ENCODE measurements at regions not wholly inside any gene's neighbourhood (a gene's known extent, or its start where the extent isn't known, plus 50 kb on each side); places are given as distances from the start of the nearest gene placed in this dataset.

- H3K4me1 ChIP-seq (ENCODE audit: insufficient read depth, low read length): no peaks in the 10 kb centered on the region
- no peak overlapping the region for H3K4me3 ChIP-seq (ENCODE audit: low read length)
- WGBS: 85% methylated on average over 1 of the region's 1 CpG
- no peaks in the 10 kb centered on the region for H3K9me3 ChIP-seq (ENCODE audit: insufficient read depth, low read depth, low read length)
- H3K27ac ChIP-seq (ENCODE audit: low read depth, low read length): no peak overlapping the region
- no peak overlapping the region for H3K9ac ChIP-seq (ENCODE audit: low read depth, low read length)
- no peaks in the 10 kb centered on the region for H3K27me3 ChIP-seq (ENCODE audit: insufficient read depth, low read length)
- no peaks in the 10 kb centered on the region for H3K36me3 ChIP-seq (ENCODE audit: insufficient read depth, low read length)
Measured at GRCh38 chr2:48124592-48124991, 189.9 kb upstream of the FOXN2 start.

DNA sequence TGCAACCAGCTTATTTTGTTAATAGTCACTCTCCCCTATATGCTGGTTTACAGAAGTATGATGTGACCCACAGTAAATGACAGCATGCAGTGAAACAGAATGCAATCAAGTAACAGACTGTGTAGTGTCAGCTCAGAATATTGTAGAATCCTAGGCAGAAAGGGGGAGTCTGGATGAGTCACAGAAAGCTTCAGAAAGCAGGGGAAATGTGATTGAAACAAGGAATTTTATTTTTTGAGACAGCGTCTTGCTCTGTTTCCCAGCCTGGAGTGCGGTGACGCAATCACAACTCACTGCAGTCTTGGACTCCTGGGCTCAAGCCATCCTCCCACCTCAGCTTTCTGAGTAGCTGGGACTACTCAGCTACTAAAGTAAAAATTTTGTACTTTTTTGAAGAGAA lies 188.3 kb upstream of the FOXN2 start:
- Histone ChIP-seq H3K9ac (ENCODE audit: low read depth, low read length) (no peak overlapping the region), H3K4me1 (ENCODE audit: insufficient read depth, low read length) (no peaks in the 10 kb centered on the region), H3K27ac (ENCODE audit: low read depth, low read length) (no peak overlapping the region), H3K4me3 (ENCODE audit: low read length) (no peak overlapping the region), H3K9me3 (ENCODE audit: insufficient read depth, low read depth, low read length) (no peaks in the 10 kb centered on the region), H3K27me3 (ENCODE audit: insufficient read depth, low read length) (no peaks in the 10 kb centered on the region), H3K36me3 (ENCODE audit: insufficient read depth, low read length) (no peaks in the 10 kb centered on the region)
- 97% methylated on average over 3 of the region's 3 CpGs for whole genome bisulfite sequencing

DNA sequence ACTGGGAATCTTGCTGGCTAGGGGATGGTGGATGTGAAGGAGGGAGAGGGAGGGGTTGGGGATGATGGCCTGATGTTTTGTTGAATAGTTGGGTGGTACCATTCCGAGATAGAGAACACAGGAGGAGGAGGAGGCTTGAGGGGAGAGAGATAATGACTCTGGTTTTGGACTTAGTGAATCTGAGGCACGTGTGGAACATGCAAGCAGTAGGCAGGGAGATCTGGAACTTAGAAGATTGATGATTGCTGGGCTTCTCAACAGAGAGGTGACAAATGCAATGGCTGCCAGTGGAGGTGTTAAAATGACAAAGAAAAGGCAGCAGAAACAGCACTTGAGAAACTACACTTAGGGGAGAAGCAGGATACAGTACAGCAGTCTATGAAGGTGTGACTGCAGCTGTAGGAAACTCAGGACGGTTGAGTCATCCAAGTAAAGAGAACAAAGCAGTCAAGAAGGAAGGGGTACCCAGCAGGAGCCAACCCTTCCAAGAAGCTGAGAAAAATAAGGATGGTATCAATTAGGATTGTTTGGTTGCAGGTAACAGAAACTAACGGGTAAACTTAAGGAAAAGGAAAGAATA lies 186.8 kb upstream of the FOXN2 start:
- no peak overlapping the region for H3K9ac ChIP-seq (ENCODE audit: low read depth, low read length)
- 77% methylated on average over 4 of the region's 4 CpGs for WGBS
- H3K9me3 ChIP-seq (ENCODE audit: insufficient read depth, low read depth, low read length): no peaks in the 10 kb centered on the region
- no peaks in the 10 kb centered on the region for H3K4me1 ChIP-seq (ENCODE audit: insufficient read depth, low read length)
- no peaks in the 10 kb centered on the region for H3K27me3 ChIP-seq (ENCODE audit: insufficient read depth, low read length)
- H3K27ac ChIP-seq (ENCODE audit: low read depth, low read length): no peak overlapping the region
- H3K36me3 ChIP-seq (ENCODE audit: insufficient read depth, low read length): no peaks in the 10 kb centered on the region
- no peak overlapping the region for H3K4me3 ChIP-seq (ENCODE audit: low read length)

- WGBS: 78% methylated on average over 1 of the region's 1 CpG
- Histone ChIP-seq H3K36me3 (ENCODE audit: insufficient read depth, low read length) (no peaks in the 10 kb centered on the region), H3K27ac (ENCODE audit: low read depth, low read length) (no peak overlapping the region), H3K4me1 (ENCODE audit: insufficient read depth, low read length) (no peaks in the 10 kb centered on the region), H3K9me3 (ENCODE audit: insufficient read depth, low read depth, low read length) (no peaks in the 10 kb centered on the region), H3K27me3 (ENCODE audit: insufficient read depth, low read length) (no peaks in the 10 kb centered on the region), H3K9ac (ENCODE audit: low read depth, low read length) (no peak overlapping the region), H3K4me3 (ENCODE audit: low read length) (no peak overlapping the region)
Measured at GRCh38 chr2:48129293-48129950, 185.1 kb upstream of the FOXN2 start.

- Histone ChIP-seq H3K9me3 (ENCODE audit: insufficient read depth, low read depth, low read length) (no peaks in the 10 kb centered on the region), H3K9ac (ENCODE audit: low read depth, low read length) (no peak overlapping the region), H3K27me3 (ENCODE audit: insufficient read depth, low read length) (no peaks in the 10 kb centered on the region), H3K4me1 (ENCODE audit: insufficient read depth, low read length) (no peaks in the 10 kb centered on the region), H3K27ac (ENCODE audit: low read depth, low read length) (no peak overlapping the region), H3K36me3 (ENCODE audit: insufficient read depth, low read length) (no peaks in the 10 kb centered on the region), H3K4me3 (ENCODE audit: low read length) (no peak overlapping the region)
- WGBS: 90% methylated on average over 5 of the region's 6 CpGs
Measured at GRCh38 chr2:48131539-48132270, 182.8 kb upstream of the FOXN2 start.

GRCh38 chr2:48132271-48132625 lies 182.2 kb upstream of the FOXN2 start:
- Histone ChIP-seq H3K4me1 (ENCODE audit: insufficient read depth, low read length) (no peaks in the 10 kb centered on the region), H3K27me3 (ENCODE audit: insufficient read depth, low read length) (no peaks in the 10 kb centered on the region), H3K36me3 (ENCODE audit: insufficient read depth, low read length) (no peaks in the 10 kb centered on the region), H3K4me3 (ENCODE audit: low read length) (no peak overlapping the region), H3K9me3 (ENCODE audit: insufficient read depth, low read depth, low read length) (no peaks in the 10 kb centered on the region), H3K9ac (ENCODE audit: low read depth, low read length) (no peak overlapping the region), H3K27ac (ENCODE audit: low read depth, low read length) (no peak overlapping the region)
- 96% methylated on average over 7 of the region's 7 CpGs for WGBS

- Histone ChIP-seq H3K4me1 (ENCODE audit: insufficient read depth, low read length) (no peaks in the 10 kb centered on the region), H3K36me3 (ENCODE audit: insufficient read depth, low read length) (no peaks in the 10 kb centered on the region), H3K27me3 (ENCODE audit: insufficient read depth, low read length) (no peaks in the 10 kb centered on the region), H3K27ac (ENCODE audit: low read depth, low read length) (no peak overlapping the region), H3K9me3 (ENCODE audit: insufficient read depth, low read depth, low read length) (no peaks in the 10 kb centered on the region), H3K9ac (ENCODE audit: low read depth, low read length) (no peak overlapping the region), H3K4me3 (ENCODE audit: low read length) (no peak overlapping the region)
- 100% methylated on average over 1 of the region's 1 CpG for WGBS
Measured at GRCh38 chr2:48134704-48135103, 179.8 kb upstream of the FOXN2 start.

DNA sequence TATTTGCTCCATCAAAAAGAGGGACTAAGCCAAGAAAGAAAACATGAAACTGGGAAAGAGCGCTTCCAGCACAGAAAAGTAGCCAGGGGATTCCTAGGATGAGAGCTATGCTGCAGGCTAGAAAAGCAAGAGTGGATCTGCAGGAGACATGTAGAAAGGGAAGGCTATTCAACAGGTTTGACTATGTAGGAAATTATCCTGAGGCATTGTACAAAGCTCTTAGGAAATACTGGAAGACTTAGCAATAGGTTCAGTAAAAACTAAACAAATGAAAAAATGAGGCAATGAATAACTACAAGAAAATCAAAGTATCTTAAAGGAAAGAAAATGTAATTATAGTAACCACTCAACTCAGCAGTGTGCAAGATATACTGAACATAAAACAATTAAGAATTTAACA lies 178.7 kb upstream of the FOXN2 start:
- H3K4me3 ChIP-seq (ENCODE audit: low read length): no peak overlapping the region
- H3K36me3 ChIP-seq (ENCODE audit: insufficient read depth, low read length): no peaks in the 10 kb centered on the region
- H3K27me3 ChIP-seq (ENCODE audit: insufficient read depth, low read length): no peaks in the 10 kb centered on the region
- no peak overlapping the region for H3K27ac ChIP-seq (ENCODE audit: low read depth, low read length)
- H3K9ac ChIP-seq (ENCODE audit: low read depth, low read length): no peak overlapping the region
- no peaks in the 10 kb centered on the region for H3K4me1 ChIP-seq (ENCODE audit: insufficient read depth, low read length)
- H3K9me3 ChIP-seq (ENCODE audit: insufficient read depth, low read depth, low read length): no peaks in the 10 kb centered on the region
- 93% methylated on average over 1 of the region's 1 CpG for WGBS

GRCh38 chr2:48137829-48138228 lies 176.7 kb upstream of the FOXN2 start:
- H3K9ac ChIP-seq (ENCODE audit: low read depth, low read length): no peak overlapping the region
- H3K9me3 ChIP-seq (ENCODE audit: insufficient read depth, low read depth, low read length): no peaks in the 10 kb centered on the region
- no peaks in the 10 kb centered on the region for H3K36me3 ChIP-seq (ENCODE audit: insufficient read depth, low read length)
- H3K27ac ChIP-seq (ENCODE audit: low read depth, low read length): no peak overlapping the region
- H3K4me1 ChIP-seq (ENCODE audit: insufficient read depth, low read length): no peaks in the 10 kb centered on the region
- H3K4me3 ChIP-seq (ENCODE audit: low read length): no peak overlapping the region
- 78% methylated on average over 1 of the region's 1 CpG for WGBS
- no peaks in the 10 kb centered on the region for H3K27me3 ChIP-seq (ENCODE audit: insufficient read depth, low read length)

DNA sequence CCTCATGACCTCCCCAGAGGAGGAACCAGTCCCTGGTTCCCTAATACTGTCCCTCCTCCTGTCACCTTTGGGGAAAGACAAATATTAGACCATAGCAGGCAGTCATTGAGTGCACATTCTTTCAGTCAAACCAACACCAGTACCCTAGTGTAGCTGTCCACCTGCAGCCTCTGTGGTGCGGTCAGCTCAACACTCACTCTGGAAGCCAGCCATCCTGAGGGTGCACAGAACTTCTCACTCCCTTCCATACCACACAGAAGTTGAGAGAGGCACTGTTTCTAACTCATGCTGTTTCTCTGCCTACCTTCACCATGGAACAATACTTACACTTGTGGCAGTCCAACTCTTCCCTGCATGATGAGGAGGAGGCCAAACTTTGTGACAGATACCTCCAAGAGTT lies 175.6 kb upstream of the FOXN2 start:
- H3K9me3 ChIP-seq (ENCODE audit: insufficient read depth, low read depth, low read length): no peaks in the 10 kb centered on the region
- no peaks in the 10 kb centered on the region for H3K27me3 ChIP-seq (ENCODE audit: insufficient read depth, low read length)
- H3K4me3 ChIP-seq (ENCODE audit: low read length): no peak overlapping the region
- 0% methylated on average over 1 of the region's 1 CpG for WGBS
- no peaks in the 10 kb centered on the region for H3K4me1 ChIP-seq (ENCODE audit: insufficient read depth, low read length)
- H3K27ac ChIP-seq (ENCODE audit: low read depth, low read length): no peak overlapping the region
- H3K36me3 ChIP-seq (ENCODE audit: insufficient read depth, low read length): no peaks in the 10 kb centered on the region
- no peak overlapping the region for H3K9ac ChIP-seq (ENCODE audit: low read depth, low read length)

DNA sequence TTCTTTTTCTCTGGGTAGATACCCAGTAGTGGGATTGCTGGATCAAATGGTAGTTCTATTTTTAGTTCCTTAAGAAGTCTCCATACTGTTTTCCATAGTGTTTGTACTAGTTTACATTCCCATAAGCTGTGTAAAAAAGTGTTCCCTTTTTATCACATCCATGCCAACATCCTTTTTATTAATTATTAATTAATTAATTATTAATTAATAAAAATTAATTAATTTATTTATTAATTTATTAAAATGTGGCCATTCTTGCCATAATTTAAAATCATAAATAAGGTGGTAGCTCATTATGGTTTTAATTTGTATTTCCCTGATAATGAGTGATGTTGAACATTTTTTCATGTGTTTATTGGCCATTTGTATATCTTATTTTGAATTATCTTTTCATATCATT lies 173.9 kb upstream of the FOXN2 start:
- no peaks in the 10 kb centered on the region for H3K36me3 ChIP-seq (ENCODE audit: insufficient read depth, low read length)
- no peak overlapping the region for H3K27ac ChIP-seq (ENCODE audit: low read depth, low read length)
- H3K4me3 ChIP-seq (ENCODE audit: low read length): no peak overlapping the region
- no peaks in the 10 kb centered on the region for H3K9me3 ChIP-seq (ENCODE audit: insufficient read depth, low read depth, low read length)
- no peaks in the 10 kb centered on the region for H3K27me3 ChIP-seq (ENCODE audit: insufficient read depth, low read length)
- H3K9ac ChIP-seq (ENCODE audit: low read depth, low read length): no peak overlapping the region
- H3K4me1 ChIP-seq (ENCODE audit: insufficient read depth, low read length): no peaks in the 10 kb centered on the region

All from HUES64 (cell line).